IPS-18a (cell line): ENCODE measurements at regions not wholly inside any gene's neighbourhood (a gene's known extent, or its start where the extent isn't known, plus 50 kb on each side); places are given as distances from the start of the nearest gene placed in this dataset.

ENCODE experiments used
- H3K27ac ChIP-seq: one replicate; pipeline ENCODE4 v1.5.1; 2013; ENCODE audit warnings: low read length
- H3K27me3 ChIP-seq: one replicate; pipeline ENCODE4 v1.6.1; 2013; ENCODE audit warnings: mild to moderate bottlenecking, low read length; ENCODE audit not compliant: control insufficient read depth, insufficient read depth
- H3K36me3 ChIP-seq: one replicate; pipeline ENCODE4 v1.6.1; 2013; ENCODE audit warnings: low read depth, low read length; ENCODE audit not compliant: control insufficient read depth
- H3K4me1 ChIP-seq: one replicate; pipeline ENCODE4 v1.6.1; 2013; ENCODE audit warnings: low read depth, low read length; ENCODE audit not compliant: control insufficient read depth
- H3K4me3 ChIP-seq: one replicate; pipeline ENCODE4 v1.5.1; 2013; ENCODE audit warnings: low read length
- H3K9ac ChIP-seq: one replicate; pipeline ENCODE4 v1.6.1; 2013; ENCODE audit warnings: mild to moderate bottlenecking, low read length, moderate library complexity
- H3K9me3 ChIP-seq: one replicate; pipeline ENCODE4 v1.6.1; 2013; ENCODE audit warnings: low read depth, low read length; ENCODE audit not compliant: control insufficient read depth

DNA sequence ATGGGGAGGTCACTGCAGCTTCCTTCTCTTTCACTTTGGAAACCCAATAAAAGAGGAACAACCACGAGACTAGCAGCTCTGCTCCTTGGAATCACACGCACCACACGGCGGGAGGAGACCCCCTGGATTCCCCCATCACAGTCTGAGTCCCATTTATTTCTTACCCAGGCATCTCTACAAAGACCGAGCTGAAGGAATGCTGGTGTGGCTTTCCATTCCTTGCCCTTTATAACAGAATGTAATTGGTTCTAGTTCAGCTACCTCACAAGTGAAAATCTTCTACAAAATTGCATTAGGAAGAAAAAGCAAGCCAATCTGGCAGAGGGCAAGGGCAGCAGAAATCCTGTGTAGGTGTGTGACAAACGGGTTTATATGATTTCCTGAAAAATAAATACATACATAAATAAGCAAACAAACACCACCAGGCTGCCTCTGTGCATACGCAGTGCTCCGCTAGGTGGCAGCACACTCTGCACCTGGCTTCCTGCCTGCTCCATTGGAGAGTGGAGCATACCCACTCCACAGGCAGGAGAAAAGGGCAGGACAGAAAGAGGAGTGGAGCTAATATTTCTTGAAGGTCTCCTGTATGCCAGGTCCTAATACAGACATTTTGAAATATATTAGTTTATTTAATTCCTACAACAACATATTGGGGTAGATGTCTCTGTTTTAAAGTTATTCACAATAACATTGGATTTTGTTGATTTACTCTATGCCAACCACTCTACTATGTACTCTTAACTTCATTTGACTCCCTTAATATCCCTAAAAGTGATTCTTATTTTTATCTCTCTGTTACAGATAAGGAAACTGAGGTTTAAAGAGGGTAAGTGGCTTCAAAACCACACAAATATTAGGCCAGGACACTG, 673.1 kb downstream of the KCNA4 start:
- H3K27me3 ChIP-seq: no peaks in the 10 kb centered on the region
- H3K9me3 ChIP-seq: no peaks in the 10 kb centered on the region
- no peaks in the 10 kb centered on the region for H3K4me1 ChIP-seq
- no peaks in the 10 kb centered on the region for H3K36me3 ChIP-seq
- no peak overlapping the region for H3K4me3 ChIP-seq
- no peak overlapping the region for H3K9ac ChIP-seq
- H3K27ac ChIP-seq: no peak overlapping the region

DNA sequence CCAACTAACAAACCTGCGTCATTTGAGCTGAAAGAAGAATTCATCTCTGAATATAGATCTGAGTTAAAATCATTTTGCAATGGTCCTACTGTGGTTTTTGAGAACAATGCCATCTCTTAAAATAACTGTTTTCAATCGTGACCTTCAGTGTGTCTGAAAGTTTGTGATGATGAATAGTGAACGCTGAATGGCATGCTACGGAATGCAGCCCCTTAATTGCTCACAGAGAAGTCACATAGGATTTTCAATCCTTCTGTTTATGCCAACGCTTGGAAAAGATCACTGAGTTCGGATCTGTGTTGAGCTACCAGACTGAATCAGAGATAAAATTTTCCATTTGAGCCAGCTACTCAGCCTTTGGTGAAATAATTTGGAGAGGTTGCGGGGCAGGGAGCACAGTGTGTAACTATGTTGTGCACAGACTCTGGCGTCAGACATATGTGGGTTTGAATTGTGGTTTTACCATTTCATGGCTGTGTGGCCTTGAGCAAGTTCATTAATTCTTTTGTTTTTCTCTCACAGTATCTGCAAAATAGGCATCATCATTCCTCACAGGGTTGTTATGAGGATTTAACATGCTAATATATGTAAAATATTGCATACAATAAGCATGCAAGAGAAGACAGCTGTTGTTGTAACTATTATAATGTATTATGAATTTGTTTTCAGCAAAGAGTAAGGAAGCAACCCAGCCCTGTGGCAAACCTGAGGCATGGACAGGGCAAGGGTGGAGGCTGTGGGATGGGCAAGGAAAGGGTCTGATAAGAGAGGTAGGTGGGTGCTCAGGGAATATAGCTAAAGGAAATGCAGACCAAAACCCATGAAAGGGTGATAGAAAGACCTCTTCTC, 679.9 kb downstream of the KCNA4 start:
- Histone ChIP-seq H3K9me3 (no peaks in the 10 kb centered on the region), H3K27ac (no peak overlapping the region), H3K36me3 (no peaks in the 10 kb centered on the region), H3K9ac (no peak overlapping the region), H3K4me3 (no peak overlapping the region), H3K27me3 (no peaks in the 10 kb centered on the region), H3K4me1 (no peaks in the 10 kb centered on the region)

DNA sequence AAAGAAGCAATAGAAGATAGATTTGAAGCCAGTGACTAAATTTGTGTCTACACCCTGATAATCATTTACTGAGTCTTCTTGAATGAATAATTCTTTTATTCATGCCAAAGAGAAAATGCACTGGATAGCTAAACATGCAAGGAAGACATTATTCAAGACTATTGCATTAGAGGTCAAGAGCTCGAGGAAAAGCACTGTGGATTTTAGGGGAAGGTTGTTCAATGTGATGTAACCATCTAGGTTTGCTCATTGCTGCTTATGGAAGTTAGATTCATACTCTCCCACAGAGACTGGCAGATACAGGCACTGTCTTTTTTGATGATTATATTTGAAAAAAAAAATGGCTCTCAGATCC, 682.1 kb downstream of the KCNA4 start:
- Histone ChIP-seq H3K4me3 (no peak overlapping the region), H3K9me3 (no peaks in the 10 kb centered on the region), H3K36me3 (no peaks in the 10 kb centered on the region), H3K27me3 (no peaks in the 10 kb centered on the region), H3K27ac (no peak overlapping the region), H3K4me1 (no peaks in the 10 kb centered on the region), H3K9ac (no peak overlapping the region)

DNA sequence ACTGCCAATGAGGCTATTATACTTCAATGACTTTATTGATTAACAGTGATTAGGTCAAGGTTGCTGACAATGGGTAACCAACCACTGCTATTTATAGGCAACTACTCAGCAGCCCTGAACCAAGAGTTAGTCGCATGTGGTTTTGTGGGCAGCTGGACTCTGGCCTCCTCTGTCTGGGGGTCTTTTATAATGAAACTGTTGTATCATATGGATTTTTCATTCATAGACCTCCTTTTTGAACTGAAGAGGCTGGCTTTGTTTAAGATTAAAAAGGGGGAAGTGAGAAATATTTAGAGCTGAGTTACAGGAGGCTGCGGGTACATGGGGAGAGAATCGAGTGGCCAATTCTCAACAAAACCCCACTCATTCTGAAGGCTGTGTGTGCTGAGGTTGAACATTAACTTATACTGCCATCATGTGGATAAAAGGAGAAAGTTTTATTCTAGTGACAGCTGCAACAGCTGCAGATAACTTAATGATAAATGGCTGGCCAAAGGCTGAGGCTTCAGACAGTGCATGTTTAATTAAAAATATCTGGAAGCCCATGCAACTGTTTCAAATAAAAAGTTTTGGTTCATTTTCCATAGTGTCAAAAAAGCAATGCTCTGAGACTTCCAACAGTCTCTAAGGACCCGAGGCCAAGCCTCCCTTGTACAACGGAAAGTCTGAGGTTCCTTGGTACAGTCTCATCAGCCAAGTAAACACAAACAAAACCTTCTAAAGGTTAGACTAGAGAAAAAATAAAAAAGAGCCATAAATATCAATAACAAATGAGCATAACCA, 682.6 kb downstream of the KCNA4 start:
- H3K9me3 ChIP-seq: no peaks in the 10 kb centered on the region
- no peak overlapping the region for H3K9ac ChIP-seq
- no peaks in the 10 kb centered on the region for H3K27me3 ChIP-seq
- no peak overlapping the region for H3K4me3 ChIP-seq
- H3K27ac ChIP-seq: no peak overlapping the region
- no peaks in the 10 kb centered on the region for H3K36me3 ChIP-seq
- no peaks in the 10 kb centered on the region for H3K4me1 ChIP-seq

DNA sequence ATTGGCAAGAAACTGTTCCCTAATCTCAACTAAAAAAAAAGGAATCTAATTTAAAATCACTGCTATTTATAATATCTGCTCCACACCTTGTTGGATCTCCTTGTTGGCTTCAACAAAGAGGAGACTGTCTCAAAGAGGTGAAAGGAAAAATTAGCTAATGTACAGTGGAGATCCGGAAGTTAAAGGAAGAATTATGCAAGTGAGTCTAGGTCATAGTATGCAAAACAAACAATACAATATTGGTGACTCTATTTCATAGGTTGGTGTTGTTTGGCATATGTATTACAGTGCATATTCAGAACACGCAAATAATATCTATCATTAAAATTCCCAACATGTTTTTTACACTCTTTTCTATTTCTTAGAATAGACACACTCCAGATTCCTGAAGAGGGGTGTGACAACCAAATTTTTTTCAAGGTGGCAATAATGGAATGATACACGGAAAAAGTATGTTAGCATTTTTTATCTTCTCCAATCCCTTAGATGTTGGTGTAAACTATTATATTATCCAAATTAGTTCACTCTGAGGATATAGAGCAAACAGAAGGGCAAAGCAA, 685.3 kb downstream of the KCNA4 start:
- H3K9me3 ChIP-seq: no peaks in the 10 kb centered on the region
- no peak overlapping the region for H3K27ac ChIP-seq
- H3K9ac ChIP-seq: no peak overlapping the region
- no peaks in the 10 kb centered on the region for H3K36me3 ChIP-seq
- H3K27me3 ChIP-seq: no peaks in the 10 kb centered on the region
- no peaks in the 10 kb centered on the region for H3K4me1 ChIP-seq
- no peak overlapping the region for H3K4me3 ChIP-seq

DNA sequence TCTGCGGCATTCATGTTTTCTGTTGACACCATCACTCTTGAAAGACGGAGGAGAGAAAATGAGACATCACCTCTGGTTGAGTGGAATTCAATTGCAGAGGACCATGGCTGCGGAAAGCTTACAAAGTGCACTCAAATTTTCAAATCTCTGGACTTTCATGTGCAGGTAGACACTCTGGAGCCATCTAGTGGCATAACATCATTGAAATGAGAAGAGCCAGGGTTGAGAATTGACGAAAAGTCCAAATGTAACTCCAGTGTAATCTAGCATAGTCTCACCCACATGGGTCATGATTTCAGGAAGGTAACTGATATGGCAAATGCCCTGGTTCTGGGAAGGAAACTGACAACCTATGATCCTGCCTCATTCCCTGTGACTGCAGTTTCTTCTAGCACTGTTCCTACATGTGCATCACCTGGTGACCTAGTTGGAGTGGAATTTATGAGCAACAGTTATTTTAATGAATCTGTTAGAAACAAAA, 687.8 kb downstream of the KCNA4 start:
- Histone ChIP-seq H3K9me3 (no peaks in the 10 kb centered on the region), H3K27me3 (no peaks in the 10 kb centered on the region), H3K9ac (no peak overlapping the region), H3K4me1 (no peaks in the 10 kb centered on the region), H3K4me3 (no peak overlapping the region), H3K27ac (no peak overlapping the region), H3K36me3 (no peaks in the 10 kb centered on the region)

DNA sequence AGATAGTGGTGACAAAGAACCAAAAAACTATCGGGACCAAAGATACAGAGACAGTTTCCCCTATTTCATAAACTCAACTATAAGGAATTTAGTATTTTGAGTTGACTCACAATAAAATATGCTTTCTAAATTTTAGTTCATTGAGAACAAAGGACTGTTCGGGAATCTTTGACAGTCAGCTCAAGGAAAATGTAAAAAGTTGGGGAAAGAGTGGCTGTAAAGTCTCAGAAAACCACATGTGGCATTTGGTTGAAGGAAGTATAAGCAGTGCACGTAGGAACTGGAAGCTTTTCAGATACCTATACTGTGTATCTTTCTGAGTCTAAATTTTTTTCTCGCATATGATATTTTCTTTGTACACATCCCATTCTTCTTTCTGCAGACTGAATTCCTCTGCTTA, 688.9 kb downstream of the KCNA4 start:
- Histone ChIP-seq H3K4me1 (no peaks in the 10 kb centered on the region), H3K4me3 (no peak overlapping the region), H3K9ac (no peak overlapping the region), H3K27ac (no peak overlapping the region), H3K9me3 (no peaks in the 10 kb centered on the region), H3K36me3 (no peaks in the 10 kb centered on the region), H3K27me3 (no peaks in the 10 kb centered on the region)

DNA sequence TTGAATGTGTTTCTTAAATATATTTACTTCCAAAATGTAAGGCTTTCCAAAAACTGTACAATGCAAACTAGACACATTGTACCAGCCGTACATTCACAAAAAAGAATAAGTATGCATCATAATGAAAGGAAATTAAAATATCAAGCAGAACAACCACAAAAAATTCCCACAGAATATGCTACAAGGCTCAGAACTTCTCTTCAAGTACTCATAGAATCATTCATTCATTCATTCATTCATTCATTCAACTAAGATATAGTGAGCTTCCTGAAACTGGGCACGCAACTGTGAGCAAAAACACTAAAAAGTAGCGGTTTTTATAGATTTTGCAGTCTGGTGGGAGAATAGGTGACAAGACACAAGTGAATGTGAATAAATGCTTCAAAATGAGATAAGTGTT, 690.1 kb downstream of the KCNA4 start:
- no peak overlapping the region for H3K27ac ChIP-seq
- no peaks in the 10 kb centered on the region for H3K4me1 ChIP-seq
- H3K9ac ChIP-seq: no peak overlapping the region
- no peaks in the 10 kb centered on the region for H3K36me3 ChIP-seq
- H3K4me3 ChIP-seq: no peak overlapping the region
- no peaks in the 10 kb centered on the region for H3K9me3 ChIP-seq
- H3K27me3 ChIP-seq: no peaks in the 10 kb centered on the region

DNA sequence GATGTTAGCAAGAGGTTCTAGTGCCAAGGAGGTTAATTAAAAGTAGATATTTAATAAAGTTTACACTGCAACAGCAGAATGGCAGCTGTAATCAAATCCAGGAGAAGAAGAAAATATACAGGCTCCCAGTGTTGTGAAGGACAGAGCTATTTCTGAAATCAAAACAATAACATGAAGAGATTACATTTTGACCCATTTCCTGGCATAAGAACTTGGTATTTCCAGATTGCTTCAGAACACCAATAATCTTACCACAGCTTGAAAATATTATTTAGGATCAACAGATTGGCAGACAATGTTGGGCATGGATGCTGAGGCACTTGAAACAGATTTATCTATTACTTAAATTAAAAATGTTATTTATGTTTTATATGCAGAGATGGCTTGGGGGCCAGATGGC, 692.5 kb downstream of the KCNA4 start:
- no peak overlapping the region for H3K4me3 ChIP-seq
- no peaks in the 10 kb centered on the region for H3K36me3 ChIP-seq
- H3K27ac ChIP-seq: no peak overlapping the region
- H3K9ac ChIP-seq: no peak overlapping the region
- no peaks in the 10 kb centered on the region for H3K9me3 ChIP-seq
- no peaks in the 10 kb centered on the region for H3K4me1 ChIP-seq
- H3K27me3 ChIP-seq: no peaks in the 10 kb centered on the region

DNA sequence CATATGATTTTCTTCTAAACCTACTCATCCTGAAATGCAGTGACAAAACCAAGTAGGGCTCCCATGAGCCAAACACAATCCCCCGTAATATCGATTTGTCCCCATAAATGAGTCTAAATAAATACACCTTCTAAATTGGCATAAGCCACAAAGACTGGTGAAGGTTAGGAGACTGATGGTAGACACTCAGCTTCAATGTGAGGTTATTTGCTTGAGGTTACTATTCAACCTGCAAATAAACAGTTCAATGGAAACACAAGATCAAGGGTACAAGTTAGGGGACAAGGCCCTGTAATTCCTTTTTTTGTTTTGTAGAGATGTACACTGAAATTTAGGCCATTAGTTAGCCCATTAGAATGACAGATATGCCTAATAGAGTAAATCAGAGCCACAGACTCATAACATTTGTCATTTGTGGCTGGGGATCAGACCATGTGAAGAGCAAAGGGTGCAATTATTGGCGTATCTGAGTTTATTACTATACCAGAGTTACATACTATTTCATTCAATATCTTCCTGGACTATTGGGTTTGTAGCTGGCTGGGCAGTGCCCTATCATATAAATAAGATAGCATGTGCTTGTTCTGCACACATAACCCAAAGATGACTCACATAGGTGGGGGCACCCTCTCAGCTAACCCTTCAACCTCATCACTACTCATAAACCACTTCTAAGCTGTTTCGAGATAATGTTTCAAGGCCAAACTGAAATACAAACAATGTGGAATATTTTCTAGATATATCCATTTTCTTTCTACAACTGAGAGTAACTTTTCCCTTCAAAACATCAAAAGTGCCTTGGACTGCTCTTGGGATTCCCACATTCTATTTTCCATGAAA, 695.3 kb downstream of the KCNA4 start:
- H3K4me1 ChIP-seq: no peaks in the 10 kb centered on the region
- no peaks in the 10 kb centered on the region for H3K9me3 ChIP-seq
- no peaks in the 10 kb centered on the region for H3K27me3 ChIP-seq
- no peak overlapping the region for H3K9ac ChIP-seq
- no peak overlapping the region for H3K4me3 ChIP-seq
- no peak overlapping the region for H3K27ac ChIP-seq
- H3K36me3 ChIP-seq: no peaks in the 10 kb centered on the region
